ENCODE measurements at regions not wholly inside any gene's neighbourhood (a gene's known extent, or its start where the extent isn't known, plus 50 kb on each side); places are given as distances from the start of the nearest gene placed in this dataset.

DNA sequence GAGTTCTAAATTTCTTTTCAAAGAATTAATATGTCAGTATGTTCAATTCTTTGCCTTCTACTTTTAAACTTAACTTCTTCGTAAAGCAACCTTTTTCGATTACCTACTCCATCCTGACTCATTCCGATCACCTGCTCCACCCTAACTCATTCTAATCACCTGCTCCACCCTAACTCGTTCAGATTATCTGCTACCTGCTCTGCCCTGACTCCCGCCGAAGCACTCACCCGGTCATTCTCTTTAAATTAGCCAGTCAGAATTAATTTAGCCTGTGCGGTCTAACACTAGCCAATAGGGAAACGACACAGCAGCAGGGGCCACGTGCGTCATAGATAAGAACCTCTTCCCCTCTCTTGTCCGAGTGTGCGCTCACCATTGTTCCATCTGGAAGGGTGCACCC lies 60.1 kb upstream of the SH3RF1 start:
- no peak overlapping the region for H3K4ac ChIP-seq (ENCODE audit: low read depth, low read length)
- no peak overlapping the region for H3T11ph ChIP-seq (ENCODE audit: low read length)
- no peaks in the 10 kb centered on the region for H3K9me3 ChIP-seq (ENCODE audit: control insufficient read depth, low read depth, low read length)
- TF ChIP-seq, protein P1, sequence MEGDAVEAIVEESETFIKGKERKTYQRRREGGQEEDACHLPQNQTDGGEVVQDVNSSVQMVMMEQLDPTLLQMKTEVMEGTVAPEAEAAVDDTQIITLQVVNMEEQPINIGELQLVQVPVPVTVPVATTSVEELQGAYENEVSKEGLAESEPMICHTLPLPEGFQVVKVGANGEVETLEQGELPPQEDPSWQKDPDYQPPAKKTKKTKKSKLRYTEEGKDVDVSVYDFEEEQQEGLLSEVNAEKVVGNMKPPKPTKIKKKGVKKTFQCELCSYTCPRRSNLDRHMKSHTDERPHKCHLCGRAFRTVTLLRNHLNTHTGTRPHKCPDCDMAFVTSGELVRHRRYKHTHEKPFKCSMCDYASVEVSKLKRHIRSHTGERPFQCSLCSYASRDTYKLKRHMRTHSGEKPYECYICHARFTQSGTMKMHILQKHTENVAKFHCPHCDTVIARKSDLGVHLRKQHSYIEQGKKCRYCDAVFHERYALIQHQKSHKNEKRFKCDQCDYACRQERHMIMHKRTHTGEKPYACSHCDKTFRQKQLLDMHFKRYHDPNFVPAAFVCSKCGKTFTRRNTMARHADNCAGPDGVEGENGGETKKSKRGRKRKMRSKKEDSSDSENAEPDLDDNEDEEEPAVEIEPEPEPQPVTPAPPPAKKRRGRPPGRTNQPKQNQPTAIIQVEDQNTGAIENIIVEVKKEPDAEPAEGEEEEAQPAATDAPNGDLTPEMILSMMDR (conservative IDR thresholded peaks at IDR 0.05): no peak
- Mint-ChIP-seq H3K27ac (no peak overlapping the region), H3K36me3 (ENCODE audit: insufficient read depth in 1 of 3, low read depth in 3 of 3) (no peaks in the 10 kb centered on the region; a peak in 3 of 7 replicates), H3K4me1 (peaks cover 9 to 23% of the 10 kb centered on the region in 2 experiments), H3K27me3 (ENCODE audit: low read depth) (no peaks in the 10 kb centered on the region; the same call in 1 of the 2 replicates), H3K9me3 (peaks cover 3 to 13% of the 10 kb centered on the region in 2 experiments; a peak in 3 of 5 replicates), H3K4me3 (no peak overlapping the region)
- no peaks in the 10 kb centered on the region for H4K20me1 ChIP-seq (ENCODE audit: control insufficient read depth, insufficient read depth, insufficient read length)
- H3K56ac ChIP-seq (ENCODE audit: insufficient read length, low read depth, low read length): no peak overlapping the region
- no peak overlapping the region for H4K8ac ChIP-seq (replicated peaks; ENCODE audit: insufficient read length, low read depth, low read length)
- H3K27ac ChIP-seq (ENCODE audit: insufficient read length, low read depth, low read length): no peak overlapping the region
- H2AK5ac ChIP-seq (ENCODE audit: insufficient read length, low read length): no peak overlapping the region
- H2BK5ac ChIP-seq (ENCODE audit: insufficient read length, low read length): no peak overlapping the region
- no peak overlapping the region for H4K91ac ChIP-seq (ENCODE audit: insufficient read length, low read depth, low read length)
- H3K79me1 ChIP-seq (ENCODE audit: insufficient read depth, low read depth, low read length, poor library complexity, severe bottlenecking): no peaks in the 10 kb centered on the region
- no CpG with 5 or more reads among the region's 13 CpGs for WGBS (ENCODE audit: extremely low coverage, insufficient read length, low lambda C conversion rate)
- H3K4me1 ChIP-seq (ENCODE audit: insufficient read depth, low read length): peaks cover 5% of the 10 kb centered on the region; the same call in 1 of the 2 replicates
- H2AFZ ChIP-seq (ENCODE audit: low read length): no peak overlapping the region
- H2BK20ac ChIP-seq (ENCODE audit: low read depth, low read length, poor library complexity, severe bottlenecking): no peak overlapping the region
- H3K4me2 ChIP-seq (ENCODE audit: insufficient read depth, insufficient read length, low read length): no peak overlapping the region
- H3K14ac ChIP-seq (ENCODE audit: insufficient read depth, low read length): no peak overlapping the region
- no peak overlapping the region for H2BK12ac ChIP-seq (ENCODE audit: insufficient read length, low read depth, low read length)
- no peak overlapping the region for H3K23ac ChIP-seq (ENCODE audit: insufficient read length, low read depth, low read length)
- no peaks in the 10 kb centered on the region for H3K23me2 ChIP-seq (ENCODE audit: insufficient read length, low read depth, low read length, poor library complexity, severe bottlenecking)
- H3K27me3 ChIP-seq (ENCODE audit: insufficient read depth, low read length): no peaks in the 10 kb centered on the region
- H3K9ac ChIP-seq (ENCODE audit: extremely low read depth, insufficient read length, low read length): no peak overlapping the region
- H3K18ac ChIP-seq (ENCODE audit: insufficient read length, low read depth, low read length): no peak overlapping the region
- no peak for DNase-seq
- H4K5ac ChIP-seq (ENCODE audit: insufficient read length, low read depth, low read length): no peak overlapping the region
- H2BK120ac ChIP-seq (ENCODE audit: low read depth, low read length, poor library complexity, severe bottlenecking): no peak overlapping the region
- no peak overlapping the region for H2BK15ac ChIP-seq (ENCODE audit: low read depth, low read length)
- H3K79me2 ChIP-seq (ENCODE audit: insufficient read depth, low read length): no peaks in the 10 kb centered on the region; the same call in 1 of the 2 replicates

All from H9 (cell line).